K562 (cell line): ENCODE measurements at regions not wholly inside any gene's neighbourhood (a gene's known extent, or its start where the extent isn't known, plus 50 kb on each side); places are given as distances from the start of the nearest gene placed in this dataset.

ENCODE experiments used
- ATAC-seq: fragments of 200-7000 bp; cut with Tn5 transposase; 3 replicates; pipeline ENCODE4 v1.9.1; 2020; ENCODE audit warnings: moderate library complexity
- BruUV-seq: library from RNA; stranded (reverse); fragments of 400-500 nt; replicated peaks from 2 replicates; lab custom pipeline; 2021; lab: Mats Ljungman, UMichigan
- CTCF ChIA-PET: fragments of 300-600 bp; formaldehyde crosslinking; extraction: SDS; loops from one replicate; lab custom pipeline; 2021; ENCODE audit warnings: low intra/inter-chr PET ratio; lab: Yijun Ruan, JAX
- POLR2A ChIA-PET: fragments of 300-600, 350-650 bp; sonication (Branson Sonifier 250); formaldehyde crosslinking; extraction: SDS; loops from one replicate; lab custom pipeline; 2021; ENCODE audit warnings: antibody characterized with exemption, inconsistent platforms; lab: Yijun Ruan, JAX
- DNase-seq, 4 experiments: peaks; one replicate each; pipeline versions ENCODE4 v3.0.0 to v3.0.0-alpha.2; 2011 to 2018; ENCODE audit warnings: low spot score in 3 of 4, mixed read lengths in 3 of 4; ENCODE audit errors: extremely low read depth in 1 of 4
- FAIRE-seq: peaks from 2 replicates; lab custom pipeline; 2011; peaks lifted over from hg19 to GRCh38; lab: Jason Lieb, UNC
- H2AFZ ChIP-seq: 2 replicates; pipeline ENCODE4 v1.6.0; 2011; ENCODE audit warnings: low read depth, low read length, control low read depth, inconsistent platforms
- H3K27ac ChIP-seq: fragments of 200-600 bp; 3 replicates; pipeline ENCODE4 v1.8.0; 2011; ENCODE audit warnings: low read depth, mild to moderate bottlenecking, control low read depth, inconsistent platforms, low read length, moderate library complexity, mixed read lengths; ENCODE audit errors: extremely low read depth
- H3K27me3 ChIP-seq, 2 experiments: fragments of 300-600 bp in 1 of 2; 2 replicates in 1 of 2; 3 replicates in 1 of 2; pipeline versions ENCODE4 v1.6.0 to v1.8.0; 2011; ENCODE audit warnings: inconsistent platforms in 2 of 2, low read length in 2 of 2, mild to moderate bottlenecking in 1 of 2, mixed read lengths in 1 of 2, moderate library complexity in 1 of 2; ENCODE audit not compliant: control insufficient read depth in 2 of 2, insufficient read depth in 2 of 2
- H3K36me3 ChIP-seq: fragments of 300-600 bp; 3 replicates; pipeline ENCODE4 v1.8.0; 2011; ENCODE audit warnings: mild to moderate bottlenecking, low read length, inconsistent platforms; ENCODE audit not compliant: control insufficient read depth, insufficient read depth
- H3K4me1 ChIP-seq, 2 experiments: fragments of 200-600 bp in 1 of 2; replicated peaks in 1 of 2; 2 replicates in 1 of 2; 3 replicates in 1 of 2; pipeline versions ENCODE4 v1.5.1 to v1.8.0; 2011; ENCODE audit warnings: inconsistent platforms in 2 of 2, low read length in 2 of 2, mild to moderate bottlenecking in 1 of 2, mixed read lengths in 1 of 2, moderate library complexity in 1 of 2; ENCODE audit not compliant: control insufficient read depth in 2 of 2, insufficient read depth in 2 of 2
- H3K4me2 ChIP-seq: 2 replicates; pipeline ENCODE4 v1.6.1; 2011; ENCODE audit warnings: low read length, control low read depth, inconsistent platforms, mixed read lengths; ENCODE audit not compliant: insufficient read depth
- H3K4me3 ChIP-seq: fragments of 200-600 bp; sonication (generic), shearing (Covaris generic); 2 replicates; pipeline ENCODE4 v1.5.1; 2016; ENCODE audit warnings: control low read depth, inconsistent platforms
- H3K79me2 ChIP-seq: fragments of 200-600 bp; 3 replicates; pipeline ENCODE4 v1.8.0; 2011; ENCODE audit warnings: low read length, inconsistent platforms; ENCODE audit not compliant: control insufficient read depth, insufficient read depth
- H3K9ac ChIP-seq, 2 experiments: 2 replicates each; pipeline versions ENCODE4 v1.6.0 to v1.6.1; 2011; ENCODE audit warnings: low read depth in 2 of 2, low read length in 2 of 2, control low read depth in 1 of 2, inconsistent platforms in 1 of 2, mild to moderate bottlenecking in 1 of 2, mixed read lengths in 1 of 2; ENCODE audit not compliant: insufficient read depth in 1 of 2
- H3K9me1 ChIP-seq: one replicate; pipeline ENCODE4 v1.6.0; 2011; ENCODE audit warnings: inconsistent platforms, mild to moderate bottlenecking, low read length, moderate library complexity; ENCODE audit not compliant: control insufficient read depth, insufficient read depth
- H3K9me3 ChIP-seq: replicated peaks from 2 replicates; pipeline ENCODE4 v1.5.1; 2011; ENCODE audit warnings: low read depth, low read length, inconsistent platforms; ENCODE audit not compliant: control insufficient read depth, insufficient read depth
- H4K20me1 ChIP-seq: replicated peaks from 2 replicates; pipeline ENCODE4 v1.6.1; 2011; ENCODE audit warnings: low read length, inconsistent platforms, mixed read lengths; ENCODE audit not compliant: control insufficient read depth, insufficient read depth
- ATF2 ChIP-seq: sonication (generic); formaldehyde crosslinking; IDR thresholded peaks from 2 replicates; pipeline ENCODE4 v1.8.1; 2022; ENCODE audit warnings: missing genetic modification reagents
- COPS2 ChIP-seq: fragments of 450-650 bp; conservative IDR thresholded peaks from 2 replicates; pipeline ENCODE4 v1.6.1; 2016; ENCODE audit warnings: mild to moderate bottlenecking, moderate library complexity
- E2F5 ChIP-seq: sonication (generic); formaldehyde crosslinking; IDR thresholded peaks from 2 replicates; pipeline ENCODE4 v1.8.0; 2022; ENCODE audit warnings: mild to moderate bottlenecking, missing genetic modification reagents
- EGR1 ChIP-seq: fragments of 450-650 bp; conservative IDR thresholded peaks from 2 replicates; pipeline ENCODE4 v1.6.1; 2017; ENCODE audit warnings: mild to moderate bottlenecking
- FOXJ2 ChIP-seq: fragments of 200-800 bp; sonication (Bioruptor generic); IDR thresholded peaks from 2 replicates; pipeline ENCODE4 v1.6.1; 2016; ENCODE audit warnings: missing genetic modification characterization, missing compliant biosample characterization
- GATAD2B ChIP-seq: fragments of 450-650 bp; IDR thresholded peaks from 2 replicates; pipeline ENCODE4 v1.6.1; 2017; ENCODE audit warnings: mild to moderate bottlenecking, borderline replicate concordance
- HNRNPLL ChIP-seq: fragments of 200-400 bp; formaldehyde crosslinking; IDR thresholded peaks from 2 replicates; pipeline ENCODE4 v1.6.1; 2017; ENCODE audit warnings: low read length, low read depth, mild to moderate bottlenecking; ENCODE audit not compliant: poor library complexity, severe bottlenecking
- NBN ChIP-seq: fragments of 450-650 bp; IDR thresholded peaks from 2 replicates; pipeline ENCODE4 v1.6.1; 2016; ENCODE audit warnings: low read depth, mild to moderate bottlenecking
- NFATC3 ChIP-seq: fragments of 450-650 bp; IDR thresholded peaks from 2 replicates; pipeline ENCODE4 v1.6.1; 2017; ENCODE audit warnings: mild to moderate bottlenecking
- TAL1 ChIP-seq: fragments of 450-650 bp; IDR thresholded peaks from 2 replicates; pipeline ENCODE4 v1.6.1; 2016; ENCODE audit warnings: mild to moderate bottlenecking
- TRIM24 ChIP-seq, 2 experiments: fragments of 450-650 bp; IDR thresholded peaks; 2 replicates each; pipeline ENCODE4 v1.6.1; 2016
- USF1 ChIP-seq: sonication (generic); formaldehyde crosslinking; IDR thresholded peaks from 2 replicates; pipeline ENCODE4 v1.9.0; 2022; ENCODE audit warnings: mild to moderate bottlenecking, missing genetic modification reagents
- ZNF12 ChIP-seq: sonication (generic); formaldehyde crosslinking; IDR thresholded peaks from 2 replicates; pipeline ENCODE4 v1.4.0; 2020; ENCODE audit warnings: mild to moderate bottlenecking, missing genetic modification reagents
- ZNF431 ChIP-seq: sonication (generic); formaldehyde crosslinking; IDR thresholded peaks from 2 replicates; pipeline ENCODE4 v1.8.0; 2022; ENCODE audit warnings: mild to moderate bottlenecking, missing genetic modification reagents
- ZNF583 ChIP-seq: fragments of 250-450 bp; sonication (Bioruptor Pico); IDR thresholded peaks from 2 replicates; pipeline ENCODE4 v1.4.0; 2020
- ZNF785 ChIP-seq: fragments of 250-450 bp; sonication (Bioruptor Pico); IDR thresholded peaks from 2 replicates; pipeline ENCODE4 v1.4.0; 2020; ENCODE audit warnings: mild to moderate bottlenecking
- WGBS: fragments of 100-300 bp; shearing (Covaris generic); methylation state at CpG from one replicate; pipeline ENCODE4 v1.1.6; 2016; ENCODE audit warnings: low coverage, mixed read lengths; ENCODE audit not compliant: insufficient coverage; ENCODE audit errors: missing lambda C conversion rate; 5-methylcytosine and 5-hydroxymethylcytosine counted together
- in situ Hi-C: fragments of 300-500 bp; cut with MboI; formaldehyde crosslinking; loops from 4 replicates; pipeline ENCODE4 v1.15.0; 2018; ENCODE audit warnings: inconsistent platforms, mixed read lengths
- intact Hi-C: fragments of 100-400 bp; cut with micrococcal nuclease; formaldehyde crosslinking; loops from 2 replicates; pipeline ENCODE4 v1.14.2; 2022

- no peak for FAIRE-seq
- BruUV-seq: no TSS peak
- ChIA-PET POLR2A (no interaction called here), CTCF (no interaction called here)
- Histone ChIP-seq H3K9ac (no peak overlapping the region), H3K4me3 (no peak overlapping the region), H3K79me2 (no peaks in the 10 kb centered on the region; the same call in 2 of the 3 replicates), H3K9me1 (no peaks in the 10 kb centered on the region), H4K20me1 (no peaks in the 10 kb centered on the region), H3K4me1 (no peaks in the 10 kb centered on the region), H3K27me3 (no peaks in the 10 kb centered on the region), H3K36me3 (no peaks in the 10 kb centered on the region), H2AFZ (no peak overlapping the region), H3K27ac (no peak overlapping the region), H3K9me3 (no peaks in the 10 kb centered on the region), H3K4me2 (no peak overlapping the region)
- 0% methylated on average over 1 of the region's 1 CpG for WGBS
- intact Hi-C loops (no loop called here), in situ Hi-C loops (no loop called here)
- ATAC-seq: no peak
- no peak for DNase-seq
- no peak for TF ChIP-seq ZNF583 (CRISPR knock-in tag)
- no peak for TF ChIP-seq NFATC3
- no peak for TF ChIP-seq ZNF785
- no peak for TF ChIP-seq HNRNPLL
- no peak for TF ChIP-seq NBN
- TF ChIP-seq ZNF431 (CRISPR knock-in tag): no peak
- no peak for TF ChIP-seq EGR1
- no peak for TF ChIP-seq ZNF12 (CRISPR knock-in tag)
- no peak for TF ChIP-seq USF1 (CRISPR knock-in tag)
- no peak for TF ChIP-seq E2F5 (CRISPR knock-in tag)
- no peak for TF ChIP-seq GATAD2B
- TF ChIP-seq TAL1: no peak
- no peak for TF ChIP-seq TRIM24 (IDR thresholded peaks at IDR 0.05)
- TF ChIP-seq ATF2 (CRISPR knock-in tag): no peak
- TF ChIP-seq FOXJ2 (tag): no peak
- no peak for TF ChIP-seq COPS2
Measured at GRCh38 chr2:67013821-67014220, 383.3 kb upstream of the ETAA1 start.
